AG04449 (cell line): ENCODE measurements at regions not wholly inside any gene's neighbourhood (a gene's known extent, or its start where the extent isn't known, plus 50 kb on each side); places are given as distances from the start of the nearest gene placed in this dataset.
"Not testable (repeated sequence)": the region's sequence is repeated elsewhere in the genome, so short reads cannot be mapped to it uniquely, and the experiment has no call there.

Source experiments
- CTCF ChIA-PET: fragments of 350-600 bp; formaldehyde crosslinking; extraction: SDS; loops from one replicate; lab custom pipeline; 2021; ENCODE audit warnings: antibody characterized with exemption; lab: Yijun Ruan, JAX
- POLR2A ChIA-PET: fragments of 400-600, 350-600 bp; formaldehyde crosslinking; extraction: SDS; loops from one replicate; lab custom pipeline; 2020; ENCODE audit warnings: antibody characterized with exemption, inconsistent platforms; lab: Yijun Ruan, JAX
- DNase-seq: peaks from one replicate; pipeline ENCODE4 v3.0.0-alpha.2; 2010; ENCODE audit warnings: low read depth, low spot score
- H3K4me3 ChIP-seq: 2 replicates; pipeline ENCODE4 v1.5.1; 2011; ENCODE audit warnings: low read depth, mild to moderate bottlenecking, control low read depth, low read length
- CTCF ChIP-seq: IDR thresholded peaks from one replicate; pipeline ENCODE4 v1.5.1; 2011; ENCODE audit warnings: mild to moderate bottlenecking, moderate library complexity, low read length, control low read depth, inconsistent platforms; ENCODE audit not compliant: insufficient read depth; ENCODE audit errors: missing control alignments

GRCh38 chr2:215260097-215260677 is 51.7 kb upstream of the ATIC start:
- ChIA-PET POLR2A (no interaction called here), CTCF (interaction anchor here (0.6 to 2.6 kb wide), 3 partner anchors 8 to 30 kb away, joined by 3 to 20 read pairs (median 3); no protein-coding TSS in a partner anchor)
- no peak for DNase-seq
- H3K4me3 ChIP-seq, result no peak overlapping the region
- no peak for TF ChIP-seq CTCF

- ChIA-PET CTCF (no interaction called here), POLR2A (no interaction called here)
- no peak for DNase-seq
- no peak overlapping the region for H3K4me3 ChIP-seq
- no peak for TF ChIP-seq CTCF
Observed at GRCh38 chr2:215249501-215249900, 62.4 kb upstream of the ATIC start.

- DNase-seq, H3K4me3 ChIP-seq, POLR2A ChIA-PET, CTCF ChIA-PET: not testable (repeated sequence)
Observed at GRCh38 chr2:215245919-215246318, 65.9 kb upstream of the ATIC start.

GRCh38 chr2:215241791-215242305 is 70.0 kb upstream of the ATIC start:
- no peak for DNase-seq
- POLR2A ChIA-PET, result no interaction called here
- TF ChIP-seq CTCF, result no peak
- CTCF ChIA-PET, result no interaction called here
- H3K4me3 ChIP-seq, result no peak overlapping the region

DNA sequence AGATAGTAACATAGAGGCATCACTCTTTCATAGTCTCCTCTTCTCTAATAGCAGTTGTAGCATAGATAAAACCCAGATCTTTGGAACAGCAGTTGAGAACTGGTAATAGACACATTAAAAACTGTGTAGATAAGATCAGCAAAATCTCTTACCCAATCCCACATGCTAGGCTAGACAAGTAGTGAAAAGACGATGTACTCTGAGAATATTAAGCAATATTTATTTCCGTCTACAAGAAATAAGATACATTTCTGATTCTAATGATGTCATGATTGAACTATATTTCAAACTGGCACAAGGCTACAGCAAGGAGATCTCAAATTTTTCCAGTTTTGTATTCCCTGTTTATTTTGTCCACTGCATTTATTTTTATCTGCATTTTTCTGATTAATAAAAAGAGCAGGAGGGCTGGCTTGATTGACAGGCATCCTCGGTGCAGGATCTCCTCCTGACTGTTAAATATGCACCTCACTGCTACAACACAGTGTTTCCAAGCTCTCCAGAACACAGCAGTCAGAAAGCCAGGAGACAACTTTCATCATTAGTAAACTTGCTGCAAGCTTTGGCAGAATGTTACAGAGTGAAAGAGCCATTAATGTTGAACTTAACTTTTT is 73.3 kb upstream of the ATIC start:
- no peak for TF ChIP-seq CTCF
- DNase-seq, result no peak
- ChIA-PET CTCF (no interaction called here), POLR2A (no interaction called here)
- H3K4me3 ChIP-seq, result no peak overlapping the region

- TF ChIP-seq CTCF, result no peak
- POLR2A ChIA-PET, result no interaction called here
- no peak overlapping the region for H3K4me3 ChIP-seq
- DNase-seq, result no peak
- CTCF ChIA-PET, result no interaction called here
Observed at GRCh38 chr2:215236131-215236530, 75.7 kb upstream of the ATIC start.

GRCh38 chr2:215220221-215220620 is 81.8 kb upstream of the ABCA12 start:
- CTCF ChIA-PET, result not testable (repeated sequence)

More at GRCh38 chr2:215220221-215220620, 81.8 kb upstream of the ABCA12 start:
- DNase-seq, POLR2A ChIA-PET, H3K4me3 ChIP-seq: not testable (repeated sequence)
